Fibroblast of pulmonary artery (primary cell): ENCODE measurements at regions not wholly inside any gene's neighbourhood (a gene's known extent, or its start where the extent isn't known, plus 50 kb on each side); places are given as distances from the start of the nearest gene placed in this dataset.

Experiments used
- DNase-seq: peaks from one replicate; pipeline ENCODE4 v3.0.0-alpha.2; 2010; ENCODE audit warnings: low read depth
- H3K4me3 ChIP-seq: replicated peaks from 2 replicates; pipeline ENCODE4 v1.5.1; 2011; ENCODE audit warnings: low read depth, mild to moderate bottlenecking, control low read depth, low read length, moderate library complexity
- TF ChIP-seq, protein P1 (sequence below): IDR thresholded peaks from 2 replicates; pipeline ENCODE4 v1.5.1; 2011; ENCODE audit warnings: mild to moderate bottlenecking, control low read depth, low read length, inconsistent platforms; ENCODE audit errors: missing control alignments

DNA sequence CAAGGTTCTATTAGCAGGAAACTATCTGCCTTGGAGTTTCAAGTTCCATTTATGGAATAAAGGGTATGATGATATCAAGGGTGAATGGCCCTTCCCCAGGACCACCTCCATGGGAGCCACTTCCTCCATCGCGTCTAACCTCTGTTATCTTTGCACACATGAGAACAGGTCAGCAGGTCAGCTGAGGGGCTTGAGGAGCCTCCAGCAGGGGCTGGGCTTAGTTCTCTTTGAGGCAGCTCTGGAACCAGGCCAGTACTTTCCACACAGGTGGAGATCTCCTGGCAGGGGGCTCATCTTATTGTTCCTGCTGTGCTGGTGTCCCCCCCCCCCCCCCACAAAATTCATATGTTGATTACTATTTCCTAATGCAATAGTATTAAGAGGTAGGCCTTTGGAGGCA is 472.2 kb upstream of the ZMIZ1 start:
- TF ChIP-seq, protein P1, sequence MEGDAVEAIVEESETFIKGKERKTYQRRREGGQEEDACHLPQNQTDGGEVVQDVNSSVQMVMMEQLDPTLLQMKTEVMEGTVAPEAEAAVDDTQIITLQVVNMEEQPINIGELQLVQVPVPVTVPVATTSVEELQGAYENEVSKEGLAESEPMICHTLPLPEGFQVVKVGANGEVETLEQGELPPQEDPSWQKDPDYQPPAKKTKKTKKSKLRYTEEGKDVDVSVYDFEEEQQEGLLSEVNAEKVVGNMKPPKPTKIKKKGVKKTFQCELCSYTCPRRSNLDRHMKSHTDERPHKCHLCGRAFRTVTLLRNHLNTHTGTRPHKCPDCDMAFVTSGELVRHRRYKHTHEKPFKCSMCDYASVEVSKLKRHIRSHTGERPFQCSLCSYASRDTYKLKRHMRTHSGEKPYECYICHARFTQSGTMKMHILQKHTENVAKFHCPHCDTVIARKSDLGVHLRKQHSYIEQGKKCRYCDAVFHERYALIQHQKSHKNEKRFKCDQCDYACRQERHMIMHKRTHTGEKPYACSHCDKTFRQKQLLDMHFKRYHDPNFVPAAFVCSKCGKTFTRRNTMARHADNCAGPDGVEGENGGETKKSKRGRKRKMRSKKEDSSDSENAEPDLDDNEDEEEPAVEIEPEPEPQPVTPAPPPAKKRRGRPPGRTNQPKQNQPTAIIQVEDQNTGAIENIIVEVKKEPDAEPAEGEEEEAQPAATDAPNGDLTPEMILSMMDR, result no peak
- DNase-seq, result no peak
- H3K4me3 ChIP-seq, result no peak overlapping the region

DNA sequence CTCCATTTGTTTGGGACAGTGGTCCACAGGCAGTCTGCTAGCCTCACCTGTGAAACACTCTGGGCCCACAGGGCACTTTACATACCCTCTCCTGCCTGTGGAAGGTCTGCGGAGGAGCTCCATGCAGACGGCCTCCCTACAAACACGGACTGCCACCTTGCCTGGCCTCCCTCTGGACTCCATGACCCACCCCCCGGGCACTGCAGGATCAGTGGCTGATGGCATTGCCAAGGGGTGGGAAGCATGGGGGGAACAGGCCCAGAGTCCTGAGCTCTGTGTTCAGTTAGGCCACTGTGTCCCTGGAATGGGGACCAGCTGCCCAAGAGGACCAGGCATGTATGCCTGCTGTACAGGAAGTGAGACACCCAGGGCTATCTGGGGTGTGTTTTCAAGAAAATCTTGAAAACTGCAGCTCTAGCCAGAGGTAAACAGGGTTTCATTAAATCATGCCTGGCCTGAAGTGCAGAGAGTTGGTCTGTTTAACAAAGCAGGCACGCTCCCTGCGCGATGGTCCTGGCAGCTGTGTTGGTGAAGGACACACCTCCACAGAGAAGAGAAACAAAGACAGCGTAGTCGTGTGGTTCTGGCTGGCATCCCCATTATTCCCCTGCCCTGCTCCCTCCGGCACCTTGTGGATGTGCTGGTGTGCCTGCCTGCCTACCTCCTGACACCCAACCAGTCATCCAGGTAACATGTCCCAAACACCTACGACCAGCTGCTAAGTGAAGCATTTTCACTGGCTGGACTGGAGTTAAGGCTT is 470.8 kb upstream of the ZMIZ1 start:
- TF ChIP-seq, protein P1, result no peak
- no peak for DNase-seq
- H3K4me3 ChIP-seq, result no peak overlapping the region

DNA sequence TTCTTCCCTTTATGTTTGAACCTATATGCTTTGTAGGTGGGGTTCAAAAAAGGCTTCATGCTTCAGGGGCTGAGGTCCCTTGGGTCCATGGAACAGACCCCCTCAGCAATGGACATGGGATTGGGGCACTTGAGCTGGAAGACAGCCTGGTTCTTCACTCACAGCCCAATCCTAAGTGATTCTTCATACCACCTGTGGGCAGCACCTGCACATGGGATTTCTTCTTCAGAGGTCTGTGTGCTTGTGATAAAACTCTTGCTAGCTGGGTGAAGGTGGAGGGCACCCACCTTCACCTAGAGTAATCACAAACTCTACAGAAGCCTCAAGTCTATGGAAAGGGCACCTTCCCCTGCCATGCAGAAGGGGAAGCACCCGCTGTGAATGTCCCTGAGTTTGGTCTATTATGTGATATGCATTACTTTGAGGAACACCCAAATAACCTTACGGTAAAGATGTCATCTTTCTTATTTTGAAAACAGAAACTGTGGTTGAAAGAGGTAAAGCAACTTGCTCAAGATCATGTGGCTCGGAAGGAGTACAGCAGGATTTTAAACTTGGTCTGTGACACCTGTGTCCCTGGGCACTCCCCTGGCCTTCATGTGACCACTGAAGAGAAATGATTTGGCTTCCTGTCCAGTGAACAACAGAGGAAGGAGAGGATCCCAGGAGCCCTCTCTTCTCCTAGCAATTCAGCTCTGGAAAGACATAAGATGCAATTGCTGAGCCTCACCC is 469.5 kb upstream of the ZMIZ1 start:
- TF ChIP-seq, protein P1, result no peak
- no peak overlapping the region for H3K4me3 ChIP-seq
- DNase-seq, result no peak

DNA sequence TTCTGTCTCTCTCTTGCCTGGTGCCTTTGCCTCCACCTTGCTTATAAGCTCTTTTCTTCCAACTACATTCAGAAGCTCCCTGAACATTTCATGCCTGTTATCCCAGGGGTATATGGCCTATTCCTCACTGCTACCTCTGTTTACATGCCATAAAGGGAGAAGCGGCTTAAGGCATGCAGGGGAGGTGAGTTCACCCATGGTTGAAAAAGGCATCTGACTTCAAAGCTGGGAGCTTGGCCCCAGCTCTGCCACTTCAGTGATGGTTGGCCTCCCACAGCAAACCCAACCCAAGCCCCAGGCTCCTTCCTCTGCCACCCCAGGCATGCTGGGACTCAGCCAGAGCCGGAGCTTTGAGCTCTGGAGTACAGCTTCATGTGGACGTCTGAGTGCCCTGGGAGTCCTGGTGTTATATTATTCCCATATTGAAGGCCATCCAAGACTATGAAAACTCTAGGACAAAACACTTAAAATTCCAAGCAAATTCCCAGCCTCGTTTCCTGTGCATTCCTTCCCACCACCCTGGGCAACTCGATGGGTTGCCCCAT is 468.6 kb upstream of the ZMIZ1 start:
- no peak overlapping the region for H3K4me3 ChIP-seq
- no peak for DNase-seq
- TF ChIP-seq, protein P1, result no peak

DNA sequence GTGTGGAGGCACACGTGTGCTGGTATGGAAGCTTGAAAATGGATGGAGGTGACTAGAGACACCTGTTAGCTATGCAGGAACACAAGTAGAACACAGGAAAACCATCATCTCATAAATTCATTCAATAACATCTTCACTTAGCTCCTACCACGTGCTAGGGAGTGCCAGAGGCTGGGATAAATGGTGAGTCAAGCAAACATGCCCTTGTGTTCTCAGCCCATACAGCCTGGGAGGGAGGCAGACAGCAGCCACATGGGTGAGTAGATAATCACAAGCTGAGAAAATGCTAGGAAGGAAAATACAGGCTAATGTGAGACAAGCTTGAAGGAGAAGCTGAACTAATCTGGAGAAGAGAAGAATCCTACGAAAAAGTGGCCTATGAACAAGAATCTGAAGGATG is 468.0 kb upstream of the ZMIZ1 start:
- DNase-seq, result no peak
- no peak overlapping the region for H3K4me3 ChIP-seq
- TF ChIP-seq, protein P1, result no peak

DNA sequence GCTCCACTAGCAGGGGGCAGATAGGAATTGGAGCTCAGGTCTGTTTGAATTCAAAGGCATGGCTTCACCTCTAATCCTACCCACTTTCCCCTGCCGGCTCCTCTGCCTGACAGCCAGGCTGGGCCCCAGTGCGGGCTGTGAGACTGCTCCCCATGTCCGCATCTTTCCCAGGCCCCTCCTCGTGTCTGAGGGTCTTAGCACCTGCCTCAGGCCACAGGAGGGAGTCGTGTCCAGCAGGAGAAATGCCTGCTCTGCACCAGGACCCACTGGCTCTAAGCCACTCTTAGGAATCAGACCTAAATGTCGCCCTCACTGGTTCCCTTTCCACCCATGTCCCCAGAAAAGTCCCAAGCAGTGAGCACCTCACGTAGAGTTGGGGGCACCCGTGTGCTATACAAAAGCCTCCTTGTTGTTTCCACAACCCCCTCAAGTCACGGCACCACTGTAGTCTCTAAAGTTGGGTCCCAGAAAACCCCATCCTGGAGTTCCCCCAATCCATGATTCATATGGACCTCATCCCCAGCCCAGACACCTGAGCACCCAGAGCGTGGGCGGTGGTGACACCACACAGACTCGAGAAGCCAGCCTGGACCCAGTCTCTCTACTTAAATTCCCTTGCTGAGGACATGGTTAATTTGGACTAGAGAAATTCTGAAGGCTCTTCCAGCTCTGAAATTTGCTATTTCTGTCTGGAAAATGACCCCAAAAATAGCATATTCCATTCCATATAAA is 466.4 kb upstream of the ZMIZ1 start:
- TF ChIP-seq, protein P1, result no peak
- H3K4me3 ChIP-seq, result no peak overlapping the region
- no peak for DNase-seq
